ENCODE measurements at regions not wholly inside any gene's neighbourhood (a gene's known extent, or its start where the extent isn't known, plus 50 kb on each side); places are given as distances from the start of the nearest gene placed in this dataset.

DNA sequence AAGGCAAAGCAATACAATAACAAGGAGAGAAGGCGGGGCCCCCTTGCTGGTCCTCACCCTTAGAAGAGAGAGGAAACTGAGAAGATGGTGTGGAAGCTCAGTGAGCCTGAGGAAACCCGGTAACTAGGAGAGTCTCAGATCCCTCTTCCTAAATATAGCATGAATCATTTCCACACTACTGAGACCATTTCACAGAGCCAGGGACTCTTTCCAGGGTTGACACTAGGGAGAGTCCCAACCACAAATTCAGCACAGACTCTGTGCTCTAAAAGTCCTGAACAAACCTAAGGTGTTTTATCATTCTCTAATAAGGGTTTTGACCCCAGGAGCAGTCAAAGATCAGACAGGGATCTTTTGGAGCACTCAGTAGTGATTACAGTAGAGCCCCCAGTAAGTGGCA is 647.7 kb downstream of the KCNT2 start (continued):
- TF ChIP-seq, protein P1, sequence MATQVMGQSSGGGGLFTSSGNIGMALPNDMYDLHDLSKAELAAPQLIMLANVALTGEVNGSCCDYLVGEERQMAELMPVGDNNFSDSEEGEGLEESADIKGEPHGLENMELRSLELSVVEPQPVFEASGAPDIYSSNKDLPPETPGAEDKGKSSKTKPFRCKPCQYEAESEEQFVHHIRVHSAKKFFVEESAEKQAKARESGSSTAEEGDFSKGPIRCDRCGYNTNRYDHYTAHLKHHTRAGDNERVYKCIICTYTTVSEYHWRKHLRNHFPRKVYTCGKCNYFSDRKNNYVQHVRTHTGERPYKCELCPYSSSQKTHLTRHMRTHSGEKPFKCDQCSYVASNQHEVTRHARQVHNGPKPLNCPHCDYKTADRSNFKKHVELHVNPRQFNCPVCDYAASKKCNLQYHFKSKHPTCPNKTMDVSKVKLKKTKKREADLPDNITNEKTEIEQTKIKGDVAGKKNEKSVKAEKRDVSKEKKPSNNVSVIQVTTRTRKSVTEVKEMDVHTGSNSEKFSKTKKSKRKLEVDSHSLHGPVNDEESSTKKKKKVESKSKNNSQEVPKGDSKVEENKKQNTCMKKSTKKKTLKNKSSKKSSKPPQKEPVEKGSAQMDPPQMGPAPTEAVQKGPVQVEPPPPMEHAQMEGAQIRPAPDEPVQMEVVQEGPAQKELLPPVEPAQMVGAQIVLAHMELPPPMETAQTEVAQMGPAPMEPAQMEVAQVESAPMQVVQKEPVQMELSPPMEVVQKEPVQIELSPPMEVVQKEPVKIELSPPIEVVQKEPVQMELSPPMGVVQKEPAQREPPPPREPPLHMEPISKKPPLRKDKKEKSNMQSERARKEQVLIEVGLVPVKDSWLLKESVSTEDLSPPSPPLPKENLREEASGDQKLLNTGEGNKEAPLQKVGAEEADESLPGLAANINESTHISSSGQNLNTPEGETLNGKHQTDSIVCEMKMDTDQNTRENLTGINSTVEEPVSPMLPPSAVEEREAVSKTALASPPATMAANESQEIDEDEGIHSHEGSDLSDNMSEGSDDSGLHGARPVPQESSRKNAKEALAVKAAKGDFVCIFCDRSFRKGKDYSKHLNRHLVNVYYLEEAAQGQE (IDR thresholded peaks at IDR 0.05), result no peak
- TF ChIP-seq CBX8 (IDR thresholded peaks at IDR 0.05) (no peak), TFCP2L1 (CRISPR knock-in tag; IDR thresholded peaks at IDR 0.05) (no peak), ZNF302 (CRISPR knock-in tag; IDR thresholded peaks at IDR 0.05) (no peak), FOSL2 (IDR thresholded peaks at IDR 0.05) (no peak), FOSL2 (CRISPR knock-in tag; IDR thresholded peaks at IDR 0.05) (no peak)

DNA sequence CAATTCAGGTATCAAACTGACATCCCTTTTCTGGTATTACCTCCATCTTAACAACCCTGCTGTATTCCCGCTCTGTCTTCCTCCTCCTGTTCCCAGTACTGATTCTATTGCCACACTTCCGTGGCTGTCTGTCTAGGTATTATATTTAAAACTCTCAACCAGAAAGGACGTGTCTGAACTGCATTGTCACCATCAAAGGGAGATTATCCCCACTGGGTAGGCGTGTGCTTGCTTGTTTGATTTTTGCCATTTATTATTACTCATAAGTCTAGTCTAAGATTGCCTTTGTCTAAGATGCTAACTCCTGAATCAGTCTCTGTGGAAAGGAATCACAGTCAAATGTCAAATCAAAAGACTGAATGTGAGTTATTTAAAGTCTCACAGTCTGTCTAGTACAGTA is 650.1 kb downstream of the KCNT2 start:
- DNase-seq (ENCODE audit: low read depth in 1 of 2, low spot score in 1 of 2) (no peak), FAIRE-seq (no peak), ATAC-seq (no peak)
- TF ChIP-seq ZC3H11A (IDR thresholded peaks at IDR 0.05) (no peak), HDAC2 (IDR thresholded peaks at IDR 0.05) (no peak), POLR2A (IDR thresholded peaks at IDR 0.05; ENCODE audit: low read length) (no peak), HEYL (CRISPR knock-in tag; IDR thresholded peaks at IDR 0.05) (no peak)
- TF ChIP-seq, protein P2, sequence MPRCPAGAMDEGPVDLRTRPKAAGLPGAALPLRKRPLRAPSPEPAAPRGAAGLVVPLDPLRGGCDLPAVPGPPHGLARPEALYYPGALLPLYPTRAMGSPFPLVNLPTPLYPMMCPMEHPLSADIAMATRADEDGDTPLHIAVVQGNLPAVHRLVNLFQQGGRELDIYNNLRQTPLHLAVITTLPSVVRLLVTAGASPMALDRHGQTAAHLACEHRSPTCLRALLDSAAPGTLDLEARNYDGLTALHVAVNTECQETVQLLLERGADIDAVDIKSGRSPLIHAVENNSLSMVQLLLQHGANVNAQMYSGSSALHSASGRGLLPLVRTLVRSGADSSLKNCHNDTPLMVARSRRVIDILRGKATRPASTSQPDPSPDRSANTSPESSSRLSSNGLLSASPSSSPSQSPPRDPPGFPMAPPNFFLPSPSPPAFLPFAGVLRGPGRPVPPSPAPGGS (IDR thresholded peaks at IDR 0.05), result no peak
- TF ChIP-seq, protein P3, sequence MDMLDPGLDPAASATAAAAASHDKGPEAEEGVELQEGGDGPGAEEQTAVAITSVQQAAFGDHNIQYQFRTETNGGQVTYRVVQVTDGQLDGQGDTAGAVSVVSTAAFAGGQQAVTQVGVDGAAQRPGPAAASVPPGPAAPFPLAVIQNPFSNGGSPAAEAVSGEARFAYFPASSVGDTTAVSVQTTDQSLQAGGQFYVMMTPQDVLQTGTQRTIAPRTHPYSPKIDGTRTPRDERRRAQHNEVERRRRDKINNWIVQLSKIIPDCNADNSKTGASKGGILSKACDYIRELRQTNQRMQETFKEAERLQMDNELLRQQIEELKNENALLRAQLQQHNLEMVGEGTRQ (IDR thresholded peaks at IDR 0.05), result no peak
- ChIA-PET CTCF (no interaction called here), POLR2A (no interaction called here)
- Histone ChIP-seq H3K4me3 (no peak overlapping the region), H3K4me1 (no peaks in the 10 kb centered on the region), H3K9me3 (no peaks in the 10 kb centered on the region), H3K27ac (no peak overlapping the region), H3K4me2 (no peak overlapping the region)
- whole genome bisulfite sequencing (ENCODE audit: missing lambda C conversion rate), result 39% methylated on average over 4 of the region's 4 CpGs

DNA sequence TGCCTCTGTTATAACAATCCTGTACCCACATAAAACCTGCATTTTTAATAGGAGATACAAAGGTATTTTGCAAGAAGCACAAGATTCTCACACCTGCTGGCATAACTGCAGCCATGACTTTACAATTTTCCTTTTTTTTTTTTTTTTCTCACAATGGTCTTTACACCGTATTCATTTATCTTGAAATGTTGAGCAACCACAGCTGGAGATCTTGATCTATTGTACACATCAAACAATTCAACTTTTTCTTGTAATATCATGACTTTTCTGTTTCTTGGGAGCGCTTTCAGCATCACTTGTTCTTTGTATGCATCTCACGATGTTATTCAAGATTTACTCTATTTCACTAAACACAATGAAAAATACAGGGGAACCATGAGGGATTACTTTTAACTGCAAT is 651.4 kb downstream of the KCNT2 start:
- CTCF ChIA-PET, result no interaction called here
- FAIRE-seq, result no peak

More for the DNA sequence above, 651.4 kb downstream of the KCNT2 start:
- POLR2A ChIA-PET, result no interaction called here
- H3K27ac ChIP-seq, result no peak overlapping the region
- DNase-seq (ENCODE audit: low read depth in 1 of 2, low spot score in 1 of 2) (no peak), ATAC-seq (no peak)
- H3K4me2 ChIP-seq, result no peak overlapping the region
- H3K4me3 ChIP-seq, result no peak overlapping the region
- 64% methylated on average over 3 of the region's 3 CpGs for WGBS (ENCODE audit: missing lambda C conversion rate)
- H3K4me1 ChIP-seq, result no peaks in the 10 kb centered on the region
- H3K9me3 ChIP-seq, result no peaks in the 10 kb centered on the region
- TF ChIP-seq CHD2 (IDR thresholded peaks at IDR 0.05; ENCODE audit: low read length, partially characterized antibody) (no peak), RARB (CRISPR knock-in tag; IDR thresholded peaks at IDR 0.05) (no peak), HDAC2 (IDR thresholded peaks at IDR 0.05) (no peak), ZFP36 (IDR thresholded peaks at IDR 0.05; ENCODE audit: borderline replicate concordance, partially characterized antibody) (no peak), TP53 (CRISPR knock-in tag; IDR thresholded peaks at IDR 0.05) (no peak)
- TF ChIP-seq, protein P4, sequence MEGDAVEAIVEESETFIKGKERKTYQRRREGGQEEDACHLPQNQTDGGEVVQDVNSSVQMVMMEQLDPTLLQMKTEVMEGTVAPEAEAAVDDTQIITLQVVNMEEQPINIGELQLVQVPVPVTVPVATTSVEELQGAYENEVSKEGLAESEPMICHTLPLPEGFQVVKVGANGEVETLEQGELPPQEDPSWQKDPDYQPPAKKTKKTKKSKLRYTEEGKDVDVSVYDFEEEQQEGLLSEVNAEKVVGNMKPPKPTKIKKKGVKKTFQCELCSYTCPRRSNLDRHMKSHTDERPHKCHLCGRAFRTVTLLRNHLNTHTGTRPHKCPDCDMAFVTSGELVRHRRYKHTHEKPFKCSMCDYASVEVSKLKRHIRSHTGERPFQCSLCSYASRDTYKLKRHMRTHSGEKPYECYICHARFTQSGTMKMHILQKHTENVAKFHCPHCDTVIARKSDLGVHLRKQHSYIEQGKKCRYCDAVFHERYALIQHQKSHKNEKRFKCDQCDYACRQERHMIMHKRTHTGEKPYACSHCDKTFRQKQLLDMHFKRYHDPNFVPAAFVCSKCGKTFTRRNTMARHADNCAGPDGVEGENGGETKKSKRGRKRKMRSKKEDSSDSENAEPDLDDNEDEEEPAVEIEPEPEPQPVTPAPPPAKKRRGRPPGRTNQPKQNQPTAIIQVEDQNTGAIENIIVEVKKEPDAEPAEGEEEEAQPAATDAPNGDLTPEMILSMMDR (IDR thresholded peaks at IDR 0.05), result no peak
- TF ChIP-seq, protein P5, sequence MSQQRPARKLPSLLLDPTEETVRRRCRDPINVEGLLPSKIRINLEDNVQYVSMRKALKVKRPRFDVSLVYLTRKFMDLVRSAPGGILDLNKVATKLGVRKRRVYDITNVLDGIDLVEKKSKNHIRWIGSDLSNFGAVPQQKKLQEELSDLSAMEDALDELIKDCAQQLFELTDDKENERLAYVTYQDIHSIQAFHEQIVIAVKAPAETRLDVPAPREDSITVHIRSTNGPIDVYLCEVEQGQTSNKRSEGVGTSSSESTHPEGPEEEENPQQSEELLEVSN (IDR thresholded peaks at IDR 0.05; ENCODE audit: borderline replicate concordance, low read depth), result no peak

All from A549 (cell line).